ENCODE measurements at regions not wholly inside any gene's neighbourhood (a gene's known extent, or its start where the extent isn't known, plus 50 kb on each side); places are given as distances from the start of the nearest gene placed in this dataset.

GRCh38 chr5:25570067-25570583, 925.3 kb upstream of the CDH10 start:
- ChIA-PET CTCF (no interaction called here), POLR2A (no interaction called here)
- no peaks in the 10 kb centered on the region for H3K27me3 ChIP-seq (replicated peaks; ENCODE audit: control insufficient read depth, insufficient read depth, low read length)
- TF ChIP-seq CTCF (IDR thresholded peaks at IDR 0.05; ENCODE audit: insufficient read depth in 1 of 2, low read depth in 1 of 2, low read length in 1 of 2, severe bottlenecking in 1 of 2, unreplicated experiment in 1 of 2), result no peak
- no peaks in the 10 kb centered on the region for H3K36me3 ChIP-seq (ENCODE audit: control insufficient read depth, insufficient read depth, low read length)
- 0 out of 2 replicates have a peak, but pooled peaks cover 4% of the 10 kb centered on the region for H3K4me1 ChIP-seq
- Mint-ChIP-seq H3K9me3 (ENCODE audit: unreplicated experiment) (peaks cover 33% of the 10 kb centered on the region), H3K4me3 (ENCODE audit: unreplicated experiment) (no peak overlapping the region), H3K4me1 (ENCODE audit: low read depth, unreplicated experiment) (no peaks in the 10 kb centered on the region), H3K27me3 (ENCODE audit: insufficient read depth, unreplicated experiment) (no peaks in the 10 kb centered on the region), H3K36me3 (ENCODE audit: insufficient read depth, unreplicated experiment) (peaks cover 5% of the 10 kb centered on the region), H3K27ac (ENCODE audit: unreplicated experiment) (no peak overlapping the region)
- H3K4me3 ChIP-seq (ENCODE audit: low read depth, low read length), result no peak overlapping the region
- H3K9me3 ChIP-seq, result no peaks in the 10 kb centered on the region
- no TSS peak for BruUV-seq (replicated peaks)
- intact Hi-C loops (cut with micrococcal nuclease; ENCODE audit: unreplicated experiment), result no loop called here
- no peak for DNase-seq

- Mint-ChIP-seq H3K4me1 (ENCODE audit: low read depth, unreplicated experiment) (no peaks in the 10 kb centered on the region), H3K27ac (ENCODE audit: unreplicated experiment) (no peak overlapping the region), H3K4me3 (ENCODE audit: unreplicated experiment) (no peak overlapping the region), H3K36me3 (ENCODE audit: insufficient read depth, unreplicated experiment) (peaks cover 5% of the 10 kb centered on the region), H3K27me3 (ENCODE audit: insufficient read depth, unreplicated experiment) (no peaks in the 10 kb centered on the region), H3K9me3 (ENCODE audit: unreplicated experiment) (peaks cover 40% of the 10 kb centered on the region)
- ChIA-PET CTCF (no interaction called here), POLR2A (no interaction called here)
- no peaks in the 10 kb centered on the region for H3K27me3 ChIP-seq (replicated peaks; ENCODE audit: control insufficient read depth, insufficient read depth, low read length)
- no peak for DNase-seq
- H3K4me1 ChIP-seq, result no peaks in the 10 kb centered on the region
- no TSS peak for BruUV-seq (replicated peaks)
- no peaks in the 10 kb centered on the region for H3K36me3 ChIP-seq (ENCODE audit: control insufficient read depth, insufficient read depth, low read length)
- H3K4me3 ChIP-seq (ENCODE audit: low read depth, low read length), result no peak overlapping the region
- TF ChIP-seq CTCF (IDR thresholded peaks at IDR 0.05; ENCODE audit: insufficient read depth in 1 of 2, low read depth in 1 of 2, low read length in 1 of 2, severe bottlenecking in 1 of 2, unreplicated experiment in 1 of 2), result no peak
- H3K9me3 ChIP-seq, result no peaks in the 10 kb centered on the region
- intact Hi-C loops (cut with micrococcal nuclease; ENCODE audit: unreplicated experiment), result no loop called here
Observed at GRCh38 chr5:25568989-25569625, 924.3 kb upstream of the CDH10 start.

- Mint-ChIP-seq H3K27me3 (ENCODE audit: insufficient read depth, unreplicated experiment) (no peaks in the 10 kb centered on the region), H3K9me3 (ENCODE audit: unreplicated experiment) (peaks cover 48% of the 10 kb centered on the region), H3K4me3 (ENCODE audit: unreplicated experiment) (no peak overlapping the region), H3K36me3 (ENCODE audit: insufficient read depth, unreplicated experiment) (peaks cover 5% of the 10 kb centered on the region), H3K4me1 (ENCODE audit: low read depth, unreplicated experiment) (no peaks in the 10 kb centered on the region), H3K27ac (ENCODE audit: unreplicated experiment) (no peak overlapping the region)
- H3K9me3 ChIP-seq, result no peaks in the 10 kb centered on the region
- BruUV-seq (replicated peaks), result no TSS peak
- H3K4me1 ChIP-seq, result no peaks in the 10 kb centered on the region
- H3K27me3 ChIP-seq (replicated peaks; ENCODE audit: control insufficient read depth, insufficient read depth, low read length), result no peaks in the 10 kb centered on the region
- no peaks in the 10 kb centered on the region for H3K36me3 ChIP-seq (ENCODE audit: control insufficient read depth, insufficient read depth, low read length)
- TF ChIP-seq CTCF (IDR thresholded peaks at IDR 0.05; ENCODE audit: insufficient read depth in 1 of 2, low read depth in 1 of 2, low read length in 1 of 2, severe bottlenecking in 1 of 2, unreplicated experiment in 1 of 2), result no peak
- CTCF ChIA-PET, result no interaction called here
- no peak for DNase-seq
- POLR2A ChIA-PET, result no interaction called here
- H3K4me3 ChIP-seq (ENCODE audit: low read depth, low read length), result no peak overlapping the region
- intact Hi-C loops (cut with micrococcal nuclease; ENCODE audit: unreplicated experiment), result no loop called here
Observed at GRCh38 chr5:25568294-25568693, 923.5 kb upstream of the CDH10 start.
